PC-3 (cell line): ENCODE measurements at regions not wholly inside any gene's neighbourhood (a gene's known extent, or its start where the extent isn't known, plus 50 kb on each side); places are given as distances from the start of the nearest gene placed in this dataset.

Source experiments
- ATAC-seq: fragments of 200-7000 bp; cut with Tn5 transposase; 2 replicates; pipeline ENCODE4 v1.9.1; 2020; ENCODE audit warnings: mild to moderate bottlenecking, moderate library complexity
- BruUV-seq: library from RNA; stranded (reverse); fragments of 400-500 nt; replicated peaks from 2 replicates; lab custom pipeline; 2021; lab: Mats Ljungman, UMichigan
- CTCF ChIA-PET: fragments of 300-600 bp; sonication (Branson Sonifier 250); formaldehyde crosslinking; loops from one replicate; lab custom pipeline; 2022; ENCODE audit warnings: antibody characterized with exemption; lab: Charles Lee
- POLR2A ChIA-PET: fragments of 300-600 bp; sonication (Branson Sonifier 250); formaldehyde crosslinking; loops from one replicate; lab custom pipeline; 2022; ENCODE audit warnings: antibody characterized with exemption; ENCODE audit not compliant: unreplicated experiment; lab: Charles Lee
- DNase-seq: peaks from one replicate; pipeline ENCODE4 v3.0.0-alpha.2; 2015
- H2AFZ ChIP-seq: fragments of 300-600 bp; sonication (generic); 2 replicates; pipeline ENCODE4 v1.6.0; 2016; ENCODE audit warnings: antibody characterized with exemption, low read length
- H3F3A ChIP-seq: fragments of 300-600 bp; sonication (generic); one replicate; pipeline ENCODE4 v1.6.0; 2017; ENCODE audit warnings: antibody characterized with exemption, low read length, control low read depth, mild to moderate bottlenecking; ENCODE audit not compliant: unreplicated experiment
- H3K27ac ChIP-seq: fragments of 300-600 bp; sonication (generic); 2 replicates; pipeline ENCODE4 v1.5.1; 2016; ENCODE audit warnings: mild to moderate bottlenecking, low read length
- H3K27me3 ChIP-seq: fragments of 300-600 bp; sonication (generic); 2 replicates; pipeline ENCODE4 v1.6.1; 2016; ENCODE audit warnings: low read length, mixed read lengths
- H3K36me3 ChIP-seq: fragments of 300-600 bp; sonication (generic); 2 replicates; pipeline ENCODE4 v1.6.1; 2016; ENCODE audit warnings: low read depth, mixed run types, low read length, mixed read lengths
- H3K4me1 ChIP-seq: fragments of 300-600 bp; sonication (generic); 2 replicates; pipeline ENCODE4 v1.5.1; 2016; ENCODE audit warnings: low read length; ENCODE audit not compliant: insufficient read depth
- H3K4me2 ChIP-seq: fragments of 300-600 bp; sonication (generic); 2 replicates; pipeline ENCODE4 v1.6.0; 2016; ENCODE audit warnings: low read length
- H3K4me3 ChIP-seq: fragments of 300-600 bp; sonication (generic); 2 replicates; pipeline ENCODE4 v1.5.1; 2016; ENCODE audit warnings: mild to moderate bottlenecking, low read length, mixed read lengths
- H3K79me2 ChIP-seq: fragments of 300-600 bp; sonication (generic); 2 replicates; pipeline ENCODE4 v1.6.1; 2017; ENCODE audit warnings: low read length, mixed read lengths
- H3K9ac ChIP-seq: fragments of 300-600 bp; sonication (generic); 2 replicates; pipeline ENCODE4 v1.6.0; 2016; ENCODE audit warnings: mild to moderate bottlenecking, low read length
- H3K9me2 ChIP-seq: fragments of 300-600 bp; sonication (generic); replicated peaks from 2 replicates; pipeline ENCODE4 v1.6.1; 2016; ENCODE audit warnings: mixed run types, low read length, mixed read lengths
- H3K9me3 ChIP-seq: fragments of 300-600 bp; sonication (generic); 2 replicates; pipeline ENCODE4 v1.6.1; 2016; ENCODE audit warnings: low read length, mixed read lengths
- H4K20me1 ChIP-seq: fragments of 300-600 bp; sonication (generic); 2 replicates; pipeline ENCODE4 v1.6.1; 2016; ENCODE audit warnings: low read length, mixed read lengths
- EZH2 ChIP-seq: fragments of 300-600 bp; sonication (generic); IDR thresholded peaks from one replicate; pipeline ENCODE4 v1.6.1; 2017; ENCODE audit warnings: antibody characterized with exemption, mild to moderate bottlenecking, low read length; ENCODE audit not compliant: unreplicated experiment
- EZH2phosphoT487 ChIP-seq: fragments of 300-600 bp; sonication (generic); IDR thresholded peaks from 2 replicates; pipeline ENCODE4 v1.6.1; 2018; ENCODE audit warnings: mild to moderate bottlenecking, antibody characterized with exemption, low read length, borderline replicate concordance
- intact Hi-C: fragments of 100-400 bp; cut with micrococcal nuclease; formaldehyde crosslinking; loops from 2 replicates; pipeline ENCODE4 v1.9.0; 2023
- TF ChIP-seq, protein P1 (sequence below): fragments of 300-600 bp; sonication (generic); conservative IDR thresholded peaks from 2 replicates; pipeline ENCODE4 v1.5.1; 2017; ENCODE audit warnings: antibody characterized with exemption, low read depth, mild to moderate bottlenecking, low read length

DNA sequence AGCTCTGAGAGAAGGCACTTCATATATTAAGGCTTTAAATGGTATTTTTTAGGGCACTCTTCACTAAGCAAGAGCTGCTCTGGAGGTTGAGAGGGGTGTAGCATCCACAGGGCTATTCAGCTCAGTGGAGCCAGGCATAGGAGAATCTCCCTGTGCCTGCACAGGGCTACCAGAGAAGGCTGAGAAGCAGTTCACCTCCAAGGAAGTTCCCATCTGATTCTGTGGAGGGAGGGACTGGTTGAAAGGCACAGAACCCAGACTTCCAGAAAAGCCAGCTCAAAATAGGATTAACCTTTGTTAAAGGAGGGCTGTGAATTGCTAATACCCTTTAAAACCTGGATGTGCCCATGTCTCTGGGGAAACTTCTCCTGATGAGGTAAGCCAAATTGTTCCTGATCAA lies 304.5 kb downstream of the TTLL7 start:
- Histone ChIP-seq H3K4me2 (no peak overlapping the region), H3F3A (no peaks in the 10 kb centered on the region), H3K4me1 (no peaks in the 10 kb centered on the region), H4K20me1 (no peaks in the 10 kb centered on the region), H3K9me3 (no peaks in the 10 kb centered on the region), H2AFZ (no peak overlapping the region), H3K27ac (no peak overlapping the region), H3K27me3 (peaks cover 15% of the 10 kb centered on the region; the same call in 1 of the 2 replicates), H3K9me2 (no peaks in the 10 kb centered on the region), H3K9ac (no peak overlapping the region), H3K36me3 (no peaks in the 10 kb centered on the region), H3K4me3 (no peak overlapping the region), H3K79me2 (no peaks in the 10 kb centered on the region)
- intact Hi-C loops = no loop called here
- POLR2A ChIA-PET = no interaction called here
- DNase-seq = no peak
- BruUV-seq = no TSS peak
- CTCF ChIA-PET = no interaction called here
- no peak for ATAC-seq
- TF ChIP-seq, protein P1, sequence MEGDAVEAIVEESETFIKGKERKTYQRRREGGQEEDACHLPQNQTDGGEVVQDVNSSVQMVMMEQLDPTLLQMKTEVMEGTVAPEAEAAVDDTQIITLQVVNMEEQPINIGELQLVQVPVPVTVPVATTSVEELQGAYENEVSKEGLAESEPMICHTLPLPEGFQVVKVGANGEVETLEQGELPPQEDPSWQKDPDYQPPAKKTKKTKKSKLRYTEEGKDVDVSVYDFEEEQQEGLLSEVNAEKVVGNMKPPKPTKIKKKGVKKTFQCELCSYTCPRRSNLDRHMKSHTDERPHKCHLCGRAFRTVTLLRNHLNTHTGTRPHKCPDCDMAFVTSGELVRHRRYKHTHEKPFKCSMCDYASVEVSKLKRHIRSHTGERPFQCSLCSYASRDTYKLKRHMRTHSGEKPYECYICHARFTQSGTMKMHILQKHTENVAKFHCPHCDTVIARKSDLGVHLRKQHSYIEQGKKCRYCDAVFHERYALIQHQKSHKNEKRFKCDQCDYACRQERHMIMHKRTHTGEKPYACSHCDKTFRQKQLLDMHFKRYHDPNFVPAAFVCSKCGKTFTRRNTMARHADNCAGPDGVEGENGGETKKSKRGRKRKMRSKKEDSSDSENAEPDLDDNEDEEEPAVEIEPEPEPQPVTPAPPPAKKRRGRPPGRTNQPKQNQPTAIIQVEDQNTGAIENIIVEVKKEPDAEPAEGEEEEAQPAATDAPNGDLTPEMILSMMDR = no peak
- no peak for TF ChIP-seq EZH2phosphoT487
- no peak for TF ChIP-seq EZH2

DNA sequence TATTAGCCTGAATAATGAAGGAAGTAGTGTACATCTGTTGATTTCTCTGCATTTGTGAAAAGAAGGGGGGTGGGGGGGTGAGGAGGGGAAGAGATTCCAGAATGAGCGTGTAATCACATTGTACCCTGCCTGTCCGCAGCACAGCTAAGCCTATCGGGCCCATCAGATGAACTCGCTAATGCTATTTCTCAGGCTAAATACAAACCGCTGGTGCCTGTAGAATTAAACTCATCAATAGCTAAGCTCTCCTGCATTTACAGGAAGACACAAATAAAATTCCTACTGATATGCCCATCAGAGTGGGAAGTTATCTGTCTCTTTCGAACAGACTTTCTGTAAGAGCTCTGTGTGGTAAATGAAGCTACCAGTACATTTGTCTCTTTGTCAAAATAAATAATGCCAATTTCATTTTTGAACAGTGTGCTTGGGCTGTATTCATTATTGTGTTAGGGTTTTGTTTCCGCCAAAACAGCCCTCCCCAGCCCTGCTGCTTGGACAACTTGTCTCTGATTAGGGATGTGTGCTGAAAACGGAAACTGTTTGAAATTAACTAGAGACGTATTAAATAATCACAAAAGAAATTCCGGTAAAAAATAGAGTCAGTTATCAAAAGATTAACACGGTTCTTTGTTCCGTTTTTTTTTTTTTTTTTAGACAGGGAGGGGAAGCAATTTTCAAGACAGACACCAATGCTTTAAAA lies 305.4 kb downstream of the TTLL7 start:
- CTCF ChIA-PET = no interaction called here
- H2AFZ ChIP-seq = no peak overlapping the region
- H3K9me3 ChIP-seq = no peaks in the 10 kb centered on the region
- H3K27ac ChIP-seq = no peak overlapping the region
- no peak overlapping the region for H3K9ac ChIP-seq
- H3F3A ChIP-seq = no peaks in the 10 kb centered on the region
- peaks cover 15% of the 10 kb centered on the region; the same call in 1 of the 2 replicates for H3K27me3 ChIP-seq
- BruUV-seq = no TSS peak
- no peaks in the 10 kb centered on the region for H3K79me2 ChIP-seq
- no peak for TF ChIP-seq EZH2
- TF ChIP-seq, protein P1 = no peak
- no peak for TF ChIP-seq EZH2phosphoT487
- intact Hi-C loops = no loop called here
- POLR2A ChIA-PET = no interaction called here
- ATAC-seq (no peak), DNase-seq (no peak)
- H3K9me2 ChIP-seq = no peaks in the 10 kb centered on the region
- no peak overlapping the region for H3K4me3 ChIP-seq
- H3K4me1 ChIP-seq = no peaks in the 10 kb centered on the region
- H4K20me1 ChIP-seq = no peaks in the 10 kb centered on the region
- H3K36me3 ChIP-seq = no peaks in the 10 kb centered on the region
- H3K4me2 ChIP-seq = no peak overlapping the region

DNA sequence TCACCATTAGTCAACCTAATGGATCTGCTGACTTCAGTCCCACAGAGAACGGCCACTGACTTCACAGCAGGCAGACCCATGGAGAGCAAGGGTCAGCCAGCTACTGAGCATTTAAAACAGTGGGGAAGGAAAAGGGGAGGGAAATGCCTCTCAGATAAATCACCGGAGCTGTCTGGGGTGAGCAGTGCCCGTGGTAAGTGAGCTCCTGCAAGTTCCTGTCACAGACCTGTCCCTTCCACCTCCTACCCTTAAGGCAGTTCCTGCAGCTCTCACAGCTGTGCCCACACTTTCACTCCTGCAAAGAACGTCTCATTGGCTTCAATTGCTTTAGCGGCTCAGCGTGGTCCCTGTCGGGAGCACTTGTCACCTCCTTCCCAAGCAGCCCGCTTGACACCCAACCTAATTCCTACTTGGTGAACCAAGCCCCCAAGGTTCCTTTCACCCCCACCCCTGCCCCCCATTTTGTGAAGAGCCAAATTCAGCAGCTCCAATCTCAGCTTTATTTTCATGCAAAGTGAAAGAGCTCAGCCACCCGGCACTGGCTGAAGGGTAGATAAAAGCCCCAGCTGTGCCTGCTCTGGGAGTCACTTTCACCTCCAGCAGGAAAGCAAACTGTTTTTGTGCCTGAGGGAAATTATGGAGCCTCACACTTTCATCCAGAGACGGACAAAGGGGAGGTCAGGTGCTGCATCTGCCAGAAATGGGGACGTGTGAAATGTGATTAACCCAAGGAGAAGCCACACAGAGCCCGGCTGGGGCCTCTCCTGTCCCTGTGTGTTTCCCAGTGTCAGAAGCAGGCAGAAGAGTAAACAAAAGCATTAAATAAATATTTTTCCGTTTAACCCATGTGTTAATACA lies 306.2 kb downstream of the TTLL7 start:
- H3K4me2 ChIP-seq = no peak overlapping the region
- no peaks in the 10 kb centered on the region for H3F3A ChIP-seq
- no peaks in the 10 kb centered on the region for H3K36me3 ChIP-seq
- no peaks in the 10 kb centered on the region for H3K79me2 ChIP-seq
- no peak overlapping the region for H3K9ac ChIP-seq
- no peaks in the 10 kb centered on the region for H3K4me1 ChIP-seq
- TF ChIP-seq, protein P1 = no peak
- TF ChIP-seq EZH2phosphoT487 (no peak), EZH2 (no peak)
- no peaks in the 10 kb centered on the region for H3K9me2 ChIP-seq
- ChIA-PET POLR2A (no interaction called here), CTCF (no interaction called here)
- no peaks in the 10 kb centered on the region for H4K20me1 ChIP-seq
- no peak overlapping the region for H3K4me3 ChIP-seq
- intact Hi-C loops = no loop called here
- H3K27me3 ChIP-seq = peaks cover 15% of the 10 kb centered on the region; the same call in 1 of the 2 replicates
- H2AFZ ChIP-seq = no peak overlapping the region
- peak; percentile 16 for DNase-seq
- ATAC-seq = no peak
- no peak overlapping the region for H3K27ac ChIP-seq
- no peaks in the 10 kb centered on the region for H3K9me3 ChIP-seq
- BruUV-seq = no TSS peak
